ENCODE measurements at regions not wholly inside any gene's neighbourhood (a gene's known extent, or its start where the extent isn't known, plus 50 kb on each side); places are given as distances from the start of the nearest gene placed in this dataset.

DNA sequence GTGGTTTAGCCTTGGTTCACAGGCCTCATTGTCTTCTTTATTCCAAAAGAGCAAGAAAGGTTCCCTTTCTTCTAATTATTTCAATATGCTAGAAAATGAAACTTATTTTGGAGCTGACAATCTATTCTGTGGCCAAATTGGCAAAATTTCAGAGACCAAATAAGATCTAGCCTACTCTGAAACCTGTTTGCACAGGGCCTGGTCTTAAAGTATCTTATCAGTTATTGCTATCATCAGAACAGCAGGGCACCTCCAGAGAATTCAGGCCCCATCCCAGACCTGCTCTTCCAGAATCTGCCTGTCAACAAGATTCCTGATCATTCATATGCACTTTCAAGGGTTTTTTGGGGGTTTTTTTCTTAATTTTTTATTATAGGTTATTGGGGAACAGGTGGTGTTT is 198.7 kb downstream of the ANAPC1 start:
- no peak for TF ChIP-seq MYC (IDR thresholded peaks at IDR 0.05; ENCODE audit: low read depth, low read length)
- TF ChIP-seq, protein P1, sequence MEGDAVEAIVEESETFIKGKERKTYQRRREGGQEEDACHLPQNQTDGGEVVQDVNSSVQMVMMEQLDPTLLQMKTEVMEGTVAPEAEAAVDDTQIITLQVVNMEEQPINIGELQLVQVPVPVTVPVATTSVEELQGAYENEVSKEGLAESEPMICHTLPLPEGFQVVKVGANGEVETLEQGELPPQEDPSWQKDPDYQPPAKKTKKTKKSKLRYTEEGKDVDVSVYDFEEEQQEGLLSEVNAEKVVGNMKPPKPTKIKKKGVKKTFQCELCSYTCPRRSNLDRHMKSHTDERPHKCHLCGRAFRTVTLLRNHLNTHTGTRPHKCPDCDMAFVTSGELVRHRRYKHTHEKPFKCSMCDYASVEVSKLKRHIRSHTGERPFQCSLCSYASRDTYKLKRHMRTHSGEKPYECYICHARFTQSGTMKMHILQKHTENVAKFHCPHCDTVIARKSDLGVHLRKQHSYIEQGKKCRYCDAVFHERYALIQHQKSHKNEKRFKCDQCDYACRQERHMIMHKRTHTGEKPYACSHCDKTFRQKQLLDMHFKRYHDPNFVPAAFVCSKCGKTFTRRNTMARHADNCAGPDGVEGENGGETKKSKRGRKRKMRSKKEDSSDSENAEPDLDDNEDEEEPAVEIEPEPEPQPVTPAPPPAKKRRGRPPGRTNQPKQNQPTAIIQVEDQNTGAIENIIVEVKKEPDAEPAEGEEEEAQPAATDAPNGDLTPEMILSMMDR (IDR thresholded peaks at IDR 0.05; ENCODE audit: extremely low read depth in 1 of 2, insufficient read depth in 1 of 2, low read depth in 1 of 2, low read length in 2 of 2) = no peak
